HG02938 (cell line): ENCODE measurements at regions not wholly inside any gene's neighbourhood (a gene's known extent, or its start where the extent isn't known, plus 50 kb on each side); places are given as distances from the start of the nearest gene placed in this dataset.
"Not testable (repeated sequence)": the region's sequence is repeated elsewhere in the genome, so short reads cannot be mapped to it uniquely, and the experiment has no call there.

Experiments
- ATAC-seq: cut with Tn5 transposase; IDR thresholded peaks from one replicate; pipeline ENCODE4 v1.9.1; 2021; ENCODE audit warnings: mild to moderate bottlenecking, moderate library complexity; ENCODE audit not compliant: unreplicated experiment

DNA sequence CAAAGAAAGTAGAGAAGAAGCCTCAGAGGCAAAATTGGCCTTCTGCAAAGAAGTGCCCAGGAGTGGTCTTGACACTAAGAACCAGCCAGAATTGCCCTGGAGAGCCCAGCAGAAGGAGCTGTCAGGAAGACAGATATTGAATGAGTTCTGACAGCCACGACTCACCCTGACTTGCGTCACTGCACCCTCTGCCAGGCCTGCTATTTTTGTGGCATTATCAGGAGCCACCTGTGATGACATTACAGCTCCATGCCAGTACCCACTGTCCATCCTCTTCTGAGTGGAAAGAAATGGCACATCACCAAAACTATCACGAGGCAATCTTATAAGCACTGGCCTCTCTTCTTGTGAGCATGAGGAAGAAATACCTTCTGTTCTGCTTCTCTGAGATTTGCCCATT, 67.7 kb downstream of the SMIM20 start:
- ATAC-seq: no peak

DNA sequence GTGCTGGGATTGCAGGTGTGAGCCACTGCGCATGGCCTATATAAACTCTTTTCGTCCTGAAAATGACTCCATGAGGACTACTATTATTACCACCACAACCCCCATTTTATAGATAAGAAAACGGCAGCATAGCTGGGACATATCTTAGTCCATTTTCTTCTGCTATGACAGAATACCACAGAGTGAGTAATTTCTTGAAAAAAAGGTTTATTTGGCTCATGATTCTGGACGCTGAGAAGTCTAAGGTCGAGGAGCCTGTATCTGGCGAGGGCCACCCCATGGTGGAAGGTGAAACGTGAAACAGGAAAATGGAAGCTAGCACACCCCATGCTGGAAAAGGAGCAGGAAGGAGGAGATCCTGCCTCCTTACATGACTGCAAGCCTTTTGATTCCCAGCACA, 68.9 kb downstream of the SMIM20 start:
- ATAC-seq: no peak

DNA sequence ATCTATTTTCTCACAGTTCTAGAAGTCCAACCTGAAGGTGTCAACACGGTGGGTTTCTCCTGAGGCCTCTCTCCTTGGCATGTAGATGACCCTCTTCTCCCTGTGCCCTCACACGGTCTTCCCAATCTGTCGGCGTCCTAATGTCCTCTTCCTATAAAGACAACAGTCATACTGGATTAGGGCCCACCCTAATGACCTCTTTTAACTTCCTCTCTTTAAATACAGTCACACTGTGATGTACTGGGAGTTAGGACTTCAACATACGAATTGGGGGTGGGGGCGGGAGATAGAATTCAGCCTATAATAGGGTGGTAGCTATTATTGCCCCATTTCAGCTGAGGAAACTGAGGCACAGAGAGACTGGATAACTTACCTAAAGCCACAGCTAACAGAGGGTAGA, 70.2 kb downstream of the SMIM20 start:
- no peak for ATAC-seq

DNA sequence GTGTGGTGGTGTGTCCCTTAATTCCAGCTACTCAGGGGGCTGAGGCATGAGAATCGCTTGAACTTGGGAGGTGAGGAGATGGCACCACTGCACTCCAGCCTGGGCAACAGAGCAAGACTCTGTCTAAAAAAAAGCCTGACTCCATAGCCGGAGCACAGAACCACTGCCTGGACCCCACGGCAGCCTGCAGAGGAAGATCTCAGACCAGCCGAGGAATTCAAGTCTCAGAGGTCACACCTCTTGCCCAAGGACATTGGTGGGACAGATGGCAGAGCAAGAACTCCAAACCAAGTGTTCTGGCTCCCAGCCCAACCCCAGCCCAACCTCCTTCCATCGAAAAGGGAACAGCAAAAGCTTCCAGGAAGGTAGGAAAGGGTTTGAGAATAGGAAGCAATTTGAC, 70.8 kb downstream of the SMIM20 start:
- no peak for ATAC-seq

DNA sequence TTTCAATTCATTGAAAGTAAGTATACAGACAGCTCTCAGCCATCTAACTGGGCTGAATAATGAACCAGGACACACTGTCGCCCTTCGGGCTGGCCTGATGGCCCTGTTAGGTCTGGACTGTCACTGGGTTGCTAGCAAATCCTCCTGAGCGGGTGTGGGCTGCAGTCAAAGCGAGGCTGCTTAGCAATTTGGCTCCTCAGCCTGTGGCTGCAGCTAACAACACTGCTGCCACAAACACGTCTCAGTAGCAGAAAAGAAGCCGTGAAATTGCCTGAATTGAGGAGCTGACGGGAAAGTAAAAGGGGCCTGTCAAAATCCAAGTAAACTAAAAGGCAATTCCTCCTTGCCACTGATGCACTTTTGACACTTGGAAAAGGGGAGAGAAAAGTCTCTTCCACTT, 72.8 kb downstream of the SMIM20 start:
- ATAC-seq: no peak

DNA sequence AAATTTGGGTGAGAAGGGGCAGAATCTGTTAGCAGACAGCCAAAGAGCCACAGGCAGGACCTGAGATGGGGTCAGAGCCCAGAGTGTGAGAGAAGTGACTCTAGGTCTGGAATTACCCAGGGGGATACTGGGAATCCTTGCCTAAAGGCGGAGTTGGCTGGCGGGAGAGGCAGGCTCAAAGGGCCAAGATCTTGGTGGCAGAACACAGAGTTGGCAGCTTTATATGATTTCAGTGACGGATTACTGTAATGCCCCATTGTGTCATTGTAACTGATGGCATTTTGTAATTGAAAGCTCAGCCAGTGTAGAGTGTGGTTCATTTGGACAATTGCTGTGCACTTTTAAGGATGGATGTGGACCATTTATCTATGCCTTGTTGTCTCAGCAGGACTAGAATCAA, 77.3 kb downstream of the SMIM20 start:
- ATAC-seq: no peak

DNA sequence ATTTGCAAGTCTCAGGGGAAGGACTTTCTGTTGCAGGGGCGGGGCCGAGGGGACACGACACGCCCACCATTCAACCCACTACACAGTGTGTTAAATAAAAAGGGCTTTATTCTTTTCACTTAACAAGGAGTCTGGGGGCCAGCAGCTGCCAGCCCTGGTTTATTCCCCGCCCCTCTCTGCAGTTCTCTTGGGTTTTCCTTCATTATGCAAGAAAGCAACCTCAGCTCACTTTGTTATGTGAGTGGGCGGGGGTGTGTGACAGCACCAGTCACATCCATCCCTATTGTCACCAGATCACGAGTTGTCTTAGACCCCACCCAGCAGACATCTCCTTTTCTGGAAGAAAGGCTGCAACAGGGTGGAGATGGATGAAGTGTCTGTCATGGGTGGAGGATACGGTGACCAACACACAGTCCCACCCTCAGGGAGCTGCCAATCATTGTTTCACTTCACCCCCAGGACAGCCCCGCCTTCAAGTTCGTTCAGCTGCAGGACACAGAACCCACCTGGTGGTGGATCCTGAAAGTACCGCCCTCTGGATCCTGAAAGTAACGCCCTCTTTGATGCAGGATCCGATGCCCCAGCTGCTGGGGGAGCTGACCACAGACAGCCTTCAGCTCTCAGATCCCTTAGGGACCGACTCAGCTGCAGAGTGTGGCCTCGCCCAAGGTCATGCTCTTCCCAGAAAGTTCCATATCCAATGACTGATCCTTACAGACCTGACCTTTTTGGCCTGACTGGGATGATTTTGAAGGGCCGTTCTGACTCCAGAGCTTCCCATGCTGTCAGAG, 79.6 kb downstream of the SMIM20 start:
- peak; percentile 65 for ATAC-seq

DNA sequence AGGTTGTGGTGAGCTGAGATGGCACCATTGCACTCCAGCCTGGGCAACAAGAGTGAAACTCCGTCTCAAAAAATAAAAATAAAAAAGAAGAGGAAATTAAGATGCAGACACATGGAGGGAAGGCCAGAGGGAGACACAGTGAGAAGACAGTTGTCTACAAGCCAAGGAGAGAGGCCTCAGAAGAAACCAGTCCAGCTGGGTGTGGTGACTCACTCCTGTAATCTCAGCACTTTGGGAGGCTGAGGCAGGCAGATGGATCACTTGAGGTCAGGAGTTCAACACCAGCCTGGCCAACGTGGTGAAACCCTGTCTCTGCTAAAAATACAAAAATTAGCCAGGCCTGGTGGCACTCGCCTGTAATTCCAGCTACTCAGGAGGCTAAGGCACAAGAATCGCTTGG, 80.6 kb downstream of the SMIM20 start:
- not testable (repeated sequence) for ATAC-seq

DNA sequence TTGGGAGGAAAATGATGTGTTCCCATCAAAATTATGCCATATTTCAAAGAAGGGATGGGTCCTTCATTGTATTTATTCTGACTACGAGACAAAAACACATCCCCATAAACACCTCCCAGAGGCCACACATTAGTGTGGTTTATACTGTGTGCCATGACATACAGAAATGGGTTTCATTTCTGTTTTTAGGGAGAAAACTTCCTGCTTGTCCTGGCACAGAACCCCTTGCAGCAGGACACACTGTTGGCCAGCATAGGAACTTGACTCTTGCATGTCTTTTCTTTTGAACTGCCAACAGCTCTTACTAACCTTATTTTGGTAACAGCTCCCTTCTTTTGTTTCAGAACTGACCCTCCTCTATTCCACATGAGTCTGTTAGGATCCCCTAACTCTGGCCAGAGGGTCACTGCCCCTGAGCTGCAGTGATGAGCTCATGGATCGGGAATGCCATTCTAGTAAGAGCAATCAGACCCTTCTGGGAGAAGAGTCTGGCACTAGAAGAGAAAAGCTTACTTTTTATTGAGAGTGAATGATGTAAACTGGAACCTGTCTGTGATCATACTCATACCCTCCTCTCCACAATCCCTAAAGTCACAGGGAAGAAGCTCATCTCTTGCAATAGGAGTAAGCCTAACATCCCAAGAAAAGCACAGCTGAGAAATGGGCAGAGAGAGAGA, 86.4 kb downstream of the SMIM20 start:
- ATAC-seq: no peak

DNA sequence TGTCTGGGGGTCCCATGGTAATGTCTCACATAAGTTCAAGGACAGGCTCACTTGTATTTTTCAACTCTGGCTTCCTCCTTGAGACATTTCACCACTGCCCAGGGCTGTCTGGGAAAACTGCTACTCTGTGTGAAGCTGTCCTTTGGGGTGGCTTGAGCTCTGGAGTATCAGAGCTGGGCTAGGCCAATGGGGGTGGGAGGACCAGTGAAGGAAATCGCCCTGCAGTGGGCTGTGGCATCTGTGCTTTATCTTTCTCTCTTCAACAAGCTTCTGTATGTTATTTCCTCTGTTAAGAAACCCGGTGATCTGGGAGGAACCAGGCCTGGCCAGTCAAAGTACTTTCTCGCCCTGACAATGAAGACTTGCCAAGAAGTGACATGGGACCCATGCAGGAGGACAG, 87.4 kb downstream of the SMIM20 start:
- ATAC-seq: no peak

DNA sequence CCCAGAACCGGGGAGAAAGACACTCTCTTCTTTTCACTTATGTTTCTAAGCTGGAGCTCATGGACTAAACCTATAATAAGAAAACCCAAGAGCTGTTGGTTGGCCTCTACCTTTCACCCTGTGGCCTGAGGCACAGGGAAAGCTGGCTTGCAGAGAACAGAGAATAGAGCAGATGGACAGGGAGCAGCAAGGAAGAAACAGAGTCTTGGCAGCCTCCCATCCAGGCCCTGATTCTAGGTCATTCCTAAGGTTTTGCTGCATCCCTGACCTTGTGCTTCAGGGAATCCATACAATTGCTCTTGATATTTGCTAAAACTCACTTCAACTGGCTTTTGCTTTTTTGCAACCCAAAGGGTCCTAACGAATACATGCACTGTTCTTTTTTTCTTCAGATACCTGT, 87.8 kb downstream of the SMIM20 start:
- no peak for ATAC-seq

DNA sequence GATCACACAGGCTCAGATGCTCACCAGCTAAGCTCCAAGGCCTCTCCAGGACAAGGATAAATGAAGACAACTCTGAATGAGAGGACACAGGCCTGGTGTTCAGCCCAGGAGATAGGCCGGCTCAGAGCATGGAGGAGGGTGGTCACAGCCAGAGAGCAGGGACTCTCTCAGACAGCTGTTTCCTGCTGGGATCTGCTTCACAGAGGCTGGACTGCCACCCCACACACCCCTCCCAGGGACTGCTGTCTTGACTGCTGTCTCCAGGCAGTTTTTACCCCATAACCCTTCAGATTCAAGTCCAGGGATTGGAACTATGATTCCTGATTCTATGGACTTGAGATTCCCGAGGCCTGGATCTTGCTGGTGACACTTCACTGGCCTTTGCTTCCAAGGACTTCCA, 89.0 kb downstream of the SMIM20 start:
- no peak for ATAC-seq

DNA sequence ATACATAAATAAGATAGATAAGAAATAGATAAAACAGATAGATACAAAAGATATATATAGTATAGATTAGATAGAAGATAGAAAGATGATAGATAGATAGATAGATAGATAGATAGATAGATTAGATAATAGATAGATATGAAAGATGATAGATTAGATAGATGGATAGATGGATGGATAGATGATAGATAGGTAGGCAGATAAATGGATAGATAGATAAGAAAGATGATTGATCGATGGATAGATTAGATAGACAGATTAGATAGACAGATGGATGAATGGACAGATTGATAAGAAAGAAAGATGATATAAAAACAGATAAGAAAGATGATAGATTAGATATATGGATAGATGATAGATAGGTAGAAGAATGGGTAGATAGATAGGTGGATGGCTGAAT, 90.3 kb downstream of the SMIM20 start:
- no peak for ATAC-seq

DNA sequence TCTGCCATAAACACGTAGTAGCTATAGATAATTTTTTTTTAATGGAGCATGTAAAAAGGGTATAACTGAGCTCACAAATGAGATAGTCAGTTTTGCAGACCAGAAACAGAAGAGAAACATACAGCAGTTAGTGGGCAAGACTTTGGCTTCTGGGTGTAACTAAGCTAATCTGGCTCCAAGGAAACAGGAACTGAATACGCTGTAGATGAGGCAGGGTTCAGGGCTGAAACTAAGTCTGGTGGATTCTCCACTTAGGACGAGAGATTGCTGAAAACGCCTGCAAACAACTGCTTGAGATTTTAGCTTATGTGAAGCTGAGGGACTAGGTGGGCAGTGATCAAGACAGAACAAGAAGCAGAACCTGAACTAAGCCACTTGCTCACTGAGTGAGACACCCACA, 91.7 kb downstream of the SMIM20 start:
- no peak for ATAC-seq

DNA sequence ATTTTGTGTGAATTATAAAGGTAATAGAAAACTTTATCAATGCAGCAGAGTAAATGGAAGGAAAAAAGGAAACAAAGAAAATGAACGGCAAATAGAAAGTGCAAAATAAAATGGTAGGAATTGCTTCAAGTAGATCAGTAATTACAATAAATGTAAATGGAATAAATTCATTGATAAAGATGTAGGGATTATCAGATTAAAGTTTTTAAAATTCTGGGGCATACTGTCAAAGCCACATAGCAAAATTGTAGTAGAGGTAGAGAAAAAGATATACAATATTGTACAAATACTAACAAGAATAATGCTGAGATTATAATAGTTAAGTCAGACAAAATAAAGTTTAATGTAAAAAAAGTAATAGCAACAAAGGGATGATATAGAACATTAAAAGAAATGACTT, 94.7 kb downstream of the SMIM20 start:
- no peak for ATAC-seq

DNA sequence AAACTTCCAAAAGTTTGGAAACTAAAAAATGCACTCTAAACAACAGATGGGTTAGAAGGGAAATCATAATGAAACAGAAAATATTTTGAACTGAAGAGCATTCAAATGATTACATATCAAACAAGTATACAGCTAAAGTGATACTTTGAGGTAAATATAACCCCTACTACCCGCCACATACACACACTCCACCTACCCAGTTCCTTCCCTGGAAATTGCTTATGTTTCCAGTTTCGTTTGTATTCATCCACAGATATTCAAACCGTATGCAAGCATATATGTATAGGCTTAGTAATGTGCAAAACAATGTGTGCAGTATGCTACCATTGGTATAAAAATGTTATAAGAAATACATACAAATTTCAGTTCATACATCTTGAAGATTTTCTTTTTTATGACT, 95.5 kb downstream of the SMIM20 start:
- no peak for ATAC-seq

DNA sequence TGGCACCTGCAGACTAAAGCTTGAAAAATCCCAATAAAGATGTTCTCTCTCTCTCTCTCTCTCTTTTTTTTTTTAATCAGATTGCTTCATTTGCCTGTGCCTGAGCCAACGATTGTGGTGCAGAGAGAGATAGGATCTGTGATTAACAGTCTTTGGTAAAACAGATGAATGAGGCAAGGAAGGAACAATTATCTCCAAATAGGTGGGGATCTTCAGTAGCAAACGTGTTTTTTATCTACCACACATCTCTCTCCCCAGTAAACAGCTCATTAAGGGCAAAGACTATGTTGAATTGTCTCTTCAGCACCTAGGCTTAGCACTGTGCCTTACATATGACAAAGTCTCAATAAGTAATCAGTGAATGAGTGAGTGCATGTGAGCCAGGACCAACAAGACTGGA, 96.3 kb downstream of the SMIM20 start:
- ATAC-seq: no peak

DNA sequence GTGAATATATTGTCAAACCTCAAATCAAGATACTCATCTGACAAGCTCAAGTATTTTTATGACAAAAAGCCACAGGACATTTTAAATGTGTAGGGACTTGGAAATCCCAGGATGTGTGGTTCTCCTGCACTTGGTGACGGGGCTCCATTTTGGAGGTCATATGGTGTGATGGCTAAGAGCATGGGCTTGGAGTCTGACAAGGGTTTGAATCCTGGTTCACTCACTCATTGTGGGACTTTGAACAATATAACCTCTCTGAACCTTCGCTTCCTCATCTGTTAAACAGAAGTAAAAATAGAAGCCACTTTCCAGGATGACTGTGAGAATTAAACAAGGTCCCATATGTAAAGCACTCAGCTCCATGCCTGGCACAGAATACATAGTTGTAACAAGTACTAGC, 99.6 kb downstream of the SMIM20 start:
- no peak for ATAC-seq

DNA sequence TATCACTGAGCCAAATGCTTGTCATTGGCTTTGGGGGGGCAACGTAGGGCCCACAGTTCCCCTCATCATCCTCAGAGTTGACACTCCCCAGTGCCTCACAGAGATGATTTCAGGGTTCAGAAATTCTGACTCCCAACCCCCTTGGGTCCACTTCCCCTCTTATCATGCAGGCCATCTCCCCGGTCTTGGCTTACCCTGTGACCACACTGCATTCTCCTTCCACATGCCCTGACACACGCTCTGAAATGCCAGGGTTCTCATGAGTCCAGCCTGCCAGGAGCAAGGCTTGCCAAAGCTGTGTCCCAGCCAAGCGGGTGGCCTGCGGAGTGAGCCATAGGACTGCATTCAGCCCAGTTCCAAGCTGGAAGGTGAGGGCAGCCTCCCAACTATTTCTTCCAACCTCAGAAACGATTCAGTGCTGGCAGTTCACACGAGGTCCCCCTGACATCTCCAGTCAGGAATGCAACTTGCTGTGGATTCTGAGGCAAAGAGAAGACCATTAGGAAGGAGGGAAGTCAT, 101.2 kb downstream of the SMIM20 start:
- no peak for ATAC-seq

DNA sequence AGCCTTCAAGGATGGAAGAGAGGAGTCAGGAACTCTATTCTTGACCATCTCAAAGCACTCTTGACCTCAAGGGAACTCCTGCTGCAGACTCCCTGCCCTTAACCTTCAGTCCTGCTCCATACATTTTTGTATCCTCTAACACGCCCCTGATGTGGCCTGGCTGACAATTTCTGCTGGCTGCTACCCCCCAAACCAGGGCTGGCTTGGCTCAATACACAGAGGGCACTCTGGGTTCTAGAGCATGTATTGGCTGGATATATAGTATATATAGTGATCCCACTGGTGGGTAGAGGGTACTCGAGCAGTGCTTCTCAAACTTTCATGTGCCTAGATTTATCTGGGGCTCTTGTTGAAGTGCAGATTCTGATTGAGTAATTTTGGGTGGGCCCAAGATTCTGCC, 101.9 kb downstream of the SMIM20 start:
- ATAC-seq: no peak

DNA sequence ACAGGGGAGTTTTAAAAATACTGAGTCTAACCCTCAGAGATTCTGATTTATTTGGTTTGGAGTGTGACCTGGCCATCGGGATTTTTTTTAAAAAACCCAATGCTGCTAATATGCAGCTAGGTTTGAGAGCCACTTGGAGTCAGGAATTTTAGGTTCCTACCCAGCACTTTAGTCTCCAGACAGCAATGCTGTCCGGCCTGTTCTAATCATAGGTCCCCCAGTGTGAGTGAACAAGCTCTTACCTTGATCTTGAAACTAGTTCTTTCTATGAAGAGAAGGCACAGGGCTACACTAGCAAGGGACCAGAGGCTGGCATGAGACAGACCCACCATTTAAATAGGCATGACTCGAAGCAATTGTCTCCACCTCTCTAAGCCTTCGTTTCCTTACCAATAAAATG, 103.5 kb downstream of the SMIM20 start:
- no peak for ATAC-seq

DNA sequence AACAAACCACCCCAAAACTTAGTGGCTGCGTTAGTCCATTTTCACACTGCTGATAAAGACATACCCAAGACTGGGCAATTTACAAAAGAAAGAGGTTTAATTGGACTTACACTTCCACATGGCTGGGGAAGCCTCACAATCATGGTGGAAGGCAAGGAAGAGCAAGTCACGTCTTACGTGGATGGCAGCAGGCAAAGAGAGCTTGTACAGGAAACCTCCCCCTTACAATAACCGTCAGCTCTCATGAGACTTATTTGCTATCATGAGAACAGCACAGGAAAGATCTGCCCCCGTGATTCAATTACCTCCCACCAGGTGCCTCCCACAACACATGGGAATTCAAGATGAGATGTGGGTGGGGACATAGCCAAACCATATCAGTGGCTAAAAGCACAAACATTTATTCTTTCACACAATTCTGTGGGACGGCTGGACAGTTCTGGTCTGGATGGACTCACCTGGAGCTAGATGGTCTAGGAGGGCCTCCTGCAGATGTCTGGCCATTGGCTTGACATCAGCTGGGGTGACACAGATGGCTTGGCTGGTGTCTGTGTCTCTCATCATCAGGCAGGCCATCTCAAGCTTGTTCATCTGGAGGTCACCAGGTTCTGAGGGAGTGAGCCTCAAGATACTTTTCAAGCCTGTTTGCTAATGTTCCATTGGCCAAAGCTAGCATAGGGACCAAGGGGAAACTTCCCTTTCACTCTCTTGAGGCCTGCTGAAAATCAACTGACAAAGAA, 104.1 kb downstream of the SMIM20 start:
- ATAC-seq: not testable (repeated sequence)
